ENCODE measurements at regions not wholly inside any gene's neighbourhood (a gene's known extent, or its start where the extent isn't known, plus 50 kb on each side); places are given as distances from the start of the nearest gene placed in this dataset.

- WGBS, 3 donors = 50 to 61% (median 53%) methylated on average over 6 of the region's 6 CpGs
Measured at GRCh38 chr18:68489013-68489792, 225.7 kb downstream of the TMX3 start.

GRCh38 chr18:68484241-68484640, 230.7 kb downstream of the TMX3 start:
- 66 to 74% (median 67%) methylated on average over 4 of the region's 4 CpGs for WGBS, 3 donors
- Histone ChIP-seq H3K27ac (no peak overlapping the region), H3K9me3 (no peaks in the 10 kb centered on the region), H3K27me3 (no peaks in the 10 kb centered on the region), H3K36me3 (no peaks in the 10 kb centered on the region), H3K4me3 (no peak overlapping the region), H3K4me1 (ENCODE audit: insufficient read depth) (no peaks in the 10 kb centered on the region)
- no peak for TF ChIP-seq POLR2A (IDR thresholded peaks at IDR 0.05)
- DNase-seq = no peak
- intact Hi-C loops (cut with DNase I) = no loop called here

More at GRCh38 chr18:68489013-68489792, 225.7 kb downstream of the TMX3 start:
- TF ChIP-seq CTCF (IDR thresholded peaks at IDR 0.05) (no peak), POLR2A (IDR thresholded peaks at IDR 0.05) (no peak), EP300 (IDR thresholded peaks at IDR 0.05) (no peak)
- no peak overlapping the region for H3K27ac ChIP-seq
- DNase-seq = no peak
- no peak overlapping the region for H3K4me3 ChIP-seq
- intact Hi-C loops (cut with DNase I) = no loop called here
- H3K36me3 ChIP-seq = no peaks in the 10 kb centered on the region
- no peaks in the 10 kb centered on the region for H3K27me3 ChIP-seq
- H3K4me1 ChIP-seq (ENCODE audit: insufficient read depth) = no peaks in the 10 kb centered on the region
- no peaks in the 10 kb centered on the region for H3K9me3 ChIP-seq

GRCh38 chr18:68482815-68483214, 232.1 kb downstream of the TMX3 start:
- 91 to 94% (median 92%) methylated on average over 3 of the region's 3 CpGs for WGBS, 3 donors
- Histone ChIP-seq H3K4me1 (ENCODE audit: insufficient read depth) (no peaks in the 10 kb centered on the region), H3K36me3 (no peaks in the 10 kb centered on the region), H3K9me3 (no peaks in the 10 kb centered on the region), H3K27me3 (no peaks in the 10 kb centered on the region), H3K27ac (no peak overlapping the region), H3K4me3 (no peak overlapping the region)
- no peak for TF ChIP-seq POLR2A (IDR thresholded peaks at IDR 0.05)
- no peak for TF ChIP-seq EP300 (IDR thresholded peaks at IDR 0.05)
- no peak for TF ChIP-seq CTCF (IDR thresholded peaks at IDR 0.05)
- DNase-seq = no peak
- intact Hi-C loops (cut with DNase I) = no loop called here

- no peak overlapping the region for H3K27ac ChIP-seq
- H3K4me3 ChIP-seq = no peak overlapping the region
- WGBS, 3 donors = 62 to 73% (median 65%) methylated on average over 4 of the region's 4 CpGs
- intact Hi-C loops (cut with DNase I) = no loop called here
- TF ChIP-seq EP300 (IDR thresholded peaks at IDR 0.05) = no peak
- no peaks in the 10 kb centered on the region for H3K36me3 ChIP-seq
- no peaks in the 10 kb centered on the region for H3K27me3 ChIP-seq
- H3K9me3 ChIP-seq = no peaks in the 10 kb centered on the region
- H3K4me1 ChIP-seq (ENCODE audit: insufficient read depth) = no peaks in the 10 kb centered on the region
- no peak for DNase-seq
Measured at GRCh38 chr18:68480196-68480595, 234.7 kb downstream of the TMX3 start.

GRCh38 chr18:68478246-68478645, 236.7 kb downstream of the TMX3 start:
- H3K9me3 ChIP-seq = no peaks in the 10 kb centered on the region
- 89 to 90% (median 89%) methylated on average over 2 of the region's 2 CpGs for WGBS, 3 donors
- intact Hi-C loops (cut with DNase I) = no loop called here
- H3K27ac ChIP-seq = no peak overlapping the region
- TF ChIP-seq EP300 (IDR thresholded peaks at IDR 0.05) (no peak), CTCF (IDR thresholded peaks at IDR 0.05) (no peak), POLR2A (IDR thresholded peaks at IDR 0.05) (no peak)
- DNase-seq = no peak
- no peaks in the 10 kb centered on the region for H3K4me1 ChIP-seq (ENCODE audit: insufficient read depth)
- no peak overlapping the region for H3K4me3 ChIP-seq
- no peaks in the 10 kb centered on the region for H3K27me3 ChIP-seq
- H3K36me3 ChIP-seq = no peaks in the 10 kb centered on the region

Data from ovary (tissue), 7 donors.